Muscle of leg (tissue), 3 donors: ENCODE measurements at regions not wholly inside any gene's neighbourhood (a gene's known extent, or its start where the extent isn't known, plus 50 kb on each side); places are given as distances from the start of the nearest gene placed in this dataset.

ENCODE experiments used
- DNase-seq: peaks from one replicate; pipeline ENCODE4 v3.0.0; 2013
- H3K27ac ChIP-seq: one replicate; pipeline ENCODE4 v1.5.1; 2013; ENCODE audit warnings: mild to moderate bottlenecking, low read length, control low read depth
- H3K27me3 ChIP-seq: one replicate; pipeline ENCODE4 v1.6.1; 2013; ENCODE audit warnings: low read length; ENCODE audit not compliant: control insufficient read depth, insufficient read depth
- H3K36me3 ChIP-seq: one replicate; pipeline ENCODE4 v1.6.1; 2013; ENCODE audit warnings: low read length; ENCODE audit not compliant: control insufficient read depth, insufficient read depth
- H3K4me1 ChIP-seq: one replicate; pipeline ENCODE4 v1.6.1; 2013; ENCODE audit warnings: low read length; ENCODE audit not compliant: control insufficient read depth, insufficient read depth
- H3K4me3 ChIP-seq: one replicate; pipeline ENCODE4 v1.5.1; 2013; ENCODE audit warnings: low read length, control low read depth
- H3K9me3 ChIP-seq: replicated peaks from 2 replicates; pipeline ENCODE4 v1.6.1; 2013; ENCODE audit warnings: low read depth, low read length; ENCODE audit not compliant: control insufficient read depth
- WGBS: methylation state at CpG from one replicate; pipeline ENCODE4 v1.1.5; 2013; ENCODE audit warnings: missing lambda C conversion rate; ENCODE audit not compliant: insufficient coverage; 5-methylcytosine and 5-hydroxymethylcytosine counted together

- no peaks in the 10 kb centered on the region for H3K9me3 ChIP-seq
- no peaks in the 10 kb centered on the region for H3K27me3 ChIP-seq
- no peak overlapping the region for H3K4me3 ChIP-seq
- DNase-seq, result no peak
- no peaks in the 10 kb centered on the region for H3K36me3 ChIP-seq
- no peak overlapping the region for H3K27ac ChIP-seq
- 95% methylated on average over 4 of the region's 7 CpGs for WGBS
- peaks cover 27% of the 10 kb centered on the region for H3K4me1 ChIP-seq
Measured at GRCh38 chr19:30074096-30074495, 132.1 kb downstream of the URI1 start.

- 74% methylated on average over 6 of the region's 12 CpGs for WGBS
- no peak for DNase-seq
Measured at GRCh38 chr19:30074741-30075715, 133.0 kb downstream of the URI1 start.

GRCh38 chr19:30076101-30076551 is 134.1 kb downstream of the URI1 start:
- Histone ChIP-seq H3K36me3 (no peaks in the 10 kb centered on the region), H3K9me3 (no peaks in the 10 kb centered on the region), H3K27me3 (no peaks in the 10 kb centered on the region), H3K4me3 (no peak overlapping the region), H3K4me1 (peaks cover 10% of the 10 kb centered on the region), H3K27ac (no peak overlapping the region)
- WGBS, result 67% methylated on average over 1 of the region's 11 CpGs
- no peak for DNase-seq

More at GRCh38 chr19:30074741-30075715, 133.0 kb downstream of the URI1 start:
- Histone ChIP-seq H3K27ac (no peak overlapping the region), H3K4me1 (peaks cover 20% of the 10 kb centered on the region), H3K36me3 (no peaks in the 10 kb centered on the region), H3K4me3 (no peak overlapping the region), H3K9me3 (no peaks in the 10 kb centered on the region), H3K27me3 (no peaks in the 10 kb centered on the region)

- H3K27me3 ChIP-seq, result no peaks in the 10 kb centered on the region
- H3K36me3 ChIP-seq, result no peaks in the 10 kb centered on the region
- WGBS, result 81% methylated on average over 12 of the region's 14 CpGs
- no peak for DNase-seq
- H3K9me3 ChIP-seq, result no peaks in the 10 kb centered on the region
- peaks cover 2% of the 10 kb centered on the region for H3K4me1 ChIP-seq
- H3K27ac ChIP-seq, result no peak overlapping the region
- H3K4me3 ChIP-seq, result no peak overlapping the region
Measured at GRCh38 chr19:30076751-30077670, 135.0 kb downstream of the URI1 start.

- 75% methylated on average over 6 of the region's 10 CpGs for WGBS
- Histone ChIP-seq H3K9me3 (no peaks in the 10 kb centered on the region), H3K36me3 (no peaks in the 10 kb centered on the region), H3K4me3 (no peak overlapping the region), H3K4me1 (no peaks in the 10 kb centered on the region), H3K27ac (no peak overlapping the region), H3K27me3 (no peaks in the 10 kb centered on the region)
- no peak for DNase-seq
Measured at GRCh38 chr19:30077851-30078355, 135.9 kb downstream of the URI1 start.

GRCh38 chr19:30078381-30078910 is 136.4 kb downstream of the URI1 start:
- no peak overlapping the region for H3K27ac ChIP-seq
- H3K27me3 ChIP-seq, result no peaks in the 10 kb centered on the region
- no peaks in the 10 kb centered on the region for H3K9me3 ChIP-seq
- no peaks in the 10 kb centered on the region for H3K36me3 ChIP-seq
- DNase-seq, result no peak
- H3K4me1 ChIP-seq, result no peaks in the 10 kb centered on the region
- 90% methylated on average over 2 of the region's 5 CpGs for WGBS
- no peak overlapping the region for H3K4me3 ChIP-seq

- Histone ChIP-seq H3K36me3 (no peaks in the 10 kb centered on the region), H3K27ac (no peak overlapping the region), H3K4me3 (no peak overlapping the region), H3K4me1 (no peaks in the 10 kb centered on the region), H3K9me3 (no peaks in the 10 kb centered on the region), H3K27me3 (no peaks in the 10 kb centered on the region)
- DNase-seq, result no peak
- WGBS, result 94% methylated on average over 2 of the region's 4 CpGs
Measured at GRCh38 chr19:30079200-30079599, 137.2 kb downstream of the URI1 start.

- Histone ChIP-seq H3K4me3 (no peak overlapping the region), H3K36me3 (no peaks in the 10 kb centered on the region), H3K4me1 (peaks cover 6% of the 10 kb centered on the region), H3K9me3 (no peaks in the 10 kb centered on the region), H3K27me3 (no peaks in the 10 kb centered on the region), H3K27ac (no peak overlapping the region)
- no peak for DNase-seq
- WGBS, result 66% methylated on average over 4 of the region's 6 CpGs
Measured at GRCh38 chr19:30082168-30082567, 140.1 kb downstream of the URI1 start.

GRCh38 chr19:30082611-30083010 is 140.6 kb downstream of the URI1 start:
- Histone ChIP-seq H3K36me3 (no peaks in the 10 kb centered on the region), H3K9me3 (no peaks in the 10 kb centered on the region), H3K4me1 (peaks cover 10% of the 10 kb centered on the region), H3K27me3 (no peaks in the 10 kb centered on the region), H3K27ac (no peak overlapping the region), H3K4me3 (no peak overlapping the region)
- WGBS, result 71% methylated on average over 5 of the region's 5 CpGs
- no peak for DNase-seq
